Pons (tissue), 1 donor: ENCODE measurements at regions not wholly inside any gene's neighbourhood (a gene's known extent, or its start where the extent isn't known, plus 50 kb on each side); places are given as distances from the start of the nearest gene placed in this dataset.

Experiments used
- DNase-seq: peaks from one replicate; pipeline ENCODE4 v3.0.0-alpha.2; 2016; ENCODE audit warnings: low spot score

DNA sequence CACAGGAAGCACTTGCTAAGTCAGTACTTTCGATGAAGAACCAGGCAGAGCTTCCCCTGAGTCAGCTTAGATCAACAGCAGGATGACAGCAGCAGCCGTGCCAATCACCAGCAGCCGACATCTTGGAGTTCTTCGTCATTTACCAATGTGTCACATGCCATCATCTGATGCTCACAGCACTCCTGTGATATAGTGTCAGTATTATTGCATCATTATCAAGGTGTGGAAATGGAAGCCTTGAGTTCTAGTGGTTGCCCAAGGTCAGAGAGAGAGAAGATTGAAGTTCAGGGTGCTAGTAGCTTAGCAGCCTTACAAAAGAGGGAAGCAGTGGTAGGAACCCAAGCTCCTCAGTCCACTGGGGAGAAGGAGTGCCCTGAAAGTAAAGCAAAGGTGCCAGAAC is 331.5 kb downstream of the ZNF536 start:
- no peak for DNase-seq

DNA sequence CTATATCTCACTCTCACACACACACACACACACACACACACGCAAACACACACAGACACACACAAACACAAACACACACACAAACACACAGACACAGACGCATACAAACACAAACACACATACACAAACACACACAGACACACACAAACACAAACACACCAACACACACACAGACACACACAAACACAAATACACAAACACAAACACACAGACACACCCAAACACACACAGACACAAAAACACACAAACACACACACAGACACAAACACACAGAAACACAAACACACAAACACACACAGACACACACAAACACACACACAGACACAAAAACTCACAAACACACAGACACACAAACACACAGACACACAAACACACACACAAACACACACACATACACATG is 329.0 kb downstream of the ZNF536 start:
- no peak for DNase-seq

DNA sequence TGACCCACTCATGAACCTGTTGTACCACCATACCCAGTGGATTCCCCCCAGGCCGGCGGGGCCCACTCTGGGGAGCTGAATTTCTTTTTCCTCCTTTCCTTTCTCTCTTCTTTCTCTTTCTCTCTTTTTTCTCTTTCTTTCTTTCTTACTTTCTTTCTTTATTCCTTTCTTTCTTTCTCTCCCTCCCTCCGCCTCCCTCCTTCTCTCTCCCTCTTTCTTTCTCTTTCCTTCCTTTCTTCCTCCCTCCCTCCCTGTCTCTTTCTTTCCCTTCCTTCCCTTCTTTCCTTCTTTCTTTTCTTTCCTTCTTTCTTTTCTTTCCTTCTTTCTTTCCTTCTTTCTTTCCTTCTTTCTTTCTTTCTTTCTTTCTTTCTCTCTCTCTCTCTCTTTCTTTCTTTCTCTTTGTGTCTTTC is 327.7 kb downstream of the ZNF536 start:
- no peak for DNase-seq

DNA sequence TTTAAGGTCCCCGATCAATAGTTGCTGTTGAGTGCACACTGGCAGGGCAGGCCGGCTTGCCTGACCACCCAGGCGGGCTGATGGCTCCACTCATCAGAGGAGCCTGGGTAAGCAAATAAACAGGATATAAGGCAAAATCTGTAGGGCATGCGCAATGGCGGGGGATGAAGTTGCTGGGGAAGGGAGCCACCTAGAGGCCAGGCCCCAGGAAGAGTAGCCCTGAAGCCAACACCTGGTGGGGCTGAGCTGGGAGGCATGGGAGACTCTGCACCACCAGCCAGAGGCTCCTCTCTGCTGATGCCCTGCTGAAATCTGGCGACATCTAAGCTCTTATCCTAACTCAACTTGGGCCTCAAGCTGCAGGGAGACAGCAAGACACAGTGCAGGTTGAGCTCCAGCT is 324.3 kb downstream of the ZNF536 start:
- DNase-seq = no peak

DNA sequence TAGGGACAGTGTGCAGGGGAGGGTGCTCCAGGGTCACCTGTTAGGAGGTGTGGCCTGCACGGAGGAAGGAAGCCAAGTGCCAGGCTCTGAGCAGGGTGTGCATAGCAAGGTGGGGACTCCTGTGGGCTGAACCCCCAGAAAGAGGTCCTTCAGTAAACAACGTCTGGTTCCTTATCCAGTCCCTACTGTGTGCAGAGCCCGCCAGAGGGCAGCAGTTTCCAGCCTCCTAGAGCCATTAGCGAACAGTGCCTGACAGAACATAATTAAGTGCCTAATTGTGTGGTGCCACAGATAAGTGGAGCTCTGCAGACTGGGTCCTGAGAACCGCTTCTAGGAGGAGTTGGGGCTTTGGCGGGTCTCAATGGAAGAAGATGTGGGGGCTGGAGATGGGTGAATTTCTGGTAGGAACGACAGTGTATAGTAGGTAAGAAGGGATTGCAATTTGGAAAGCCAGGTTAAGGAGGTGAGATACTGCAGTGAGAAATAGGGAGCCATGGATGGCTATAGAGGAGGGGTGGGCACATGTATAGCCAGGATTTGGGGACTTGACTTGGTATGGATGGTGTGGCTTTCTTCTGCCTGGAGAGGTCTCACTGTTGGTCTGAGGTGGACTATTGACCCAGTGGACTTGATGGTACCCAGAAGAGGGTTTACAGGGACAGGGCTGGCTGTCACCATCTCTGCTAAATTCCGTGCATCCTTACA is 323.1 kb downstream of the ZNF536 start:
- no peak for DNase-seq

DNA sequence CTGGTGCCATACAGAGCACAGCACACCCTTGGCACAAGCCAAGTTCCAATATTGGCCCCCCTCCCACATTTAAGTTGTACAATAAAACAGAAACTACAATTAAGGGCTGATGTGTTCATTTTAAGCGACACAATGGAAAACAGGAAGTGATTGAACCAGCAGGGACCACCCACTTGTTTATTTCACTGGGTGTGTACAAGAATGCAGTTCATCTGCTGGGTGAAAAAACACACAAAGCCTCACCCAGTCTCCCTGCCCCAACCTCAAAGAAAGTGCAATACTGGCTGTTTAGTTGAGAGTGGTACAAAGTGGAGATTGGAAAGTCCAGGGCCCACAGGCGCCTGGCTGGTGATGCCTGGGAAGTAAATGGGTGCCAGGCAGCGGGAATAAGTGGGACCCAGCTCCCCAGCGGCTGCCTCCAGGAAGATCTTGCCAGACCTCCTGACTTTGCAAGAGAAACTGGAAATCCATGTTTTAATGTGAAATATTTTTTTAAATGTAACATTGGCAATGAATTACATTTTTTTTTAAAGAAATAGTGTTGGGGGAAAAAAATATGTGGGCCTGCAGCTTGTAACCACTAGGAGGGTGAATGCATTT is 322.1 kb downstream of the ZNF536 start:
- no peak for DNase-seq

DNA sequence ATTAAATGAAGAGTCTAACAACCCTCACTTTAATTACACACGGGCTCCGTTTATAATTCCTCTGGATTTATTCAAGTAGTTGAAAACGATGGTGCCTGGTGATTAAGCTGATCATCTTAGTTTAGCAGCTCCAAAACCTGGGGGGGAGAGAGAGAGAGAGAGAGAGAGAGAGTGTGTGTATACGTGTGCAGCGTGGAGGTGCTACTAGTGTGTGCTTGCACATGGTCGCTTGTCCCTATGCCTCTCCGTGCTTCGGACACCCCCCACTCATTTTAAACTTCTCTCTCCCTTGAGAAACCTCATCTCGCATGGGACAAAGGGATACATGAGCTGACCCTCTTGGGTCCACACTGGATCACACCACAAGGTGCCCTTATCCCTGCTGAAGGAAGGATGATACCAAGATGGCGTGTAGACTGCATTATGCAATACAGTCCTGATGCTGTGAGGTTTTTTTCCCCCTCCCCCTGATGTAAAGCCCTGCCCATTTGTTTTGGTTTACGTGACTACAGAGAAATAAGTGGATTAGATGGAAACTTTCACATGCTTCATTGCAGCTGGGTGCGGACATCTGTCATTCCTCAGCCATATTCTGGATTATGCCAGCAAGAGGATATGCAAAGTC is 320.8 kb downstream of the ZNF536 start:
- DNase-seq = no peak

DNA sequence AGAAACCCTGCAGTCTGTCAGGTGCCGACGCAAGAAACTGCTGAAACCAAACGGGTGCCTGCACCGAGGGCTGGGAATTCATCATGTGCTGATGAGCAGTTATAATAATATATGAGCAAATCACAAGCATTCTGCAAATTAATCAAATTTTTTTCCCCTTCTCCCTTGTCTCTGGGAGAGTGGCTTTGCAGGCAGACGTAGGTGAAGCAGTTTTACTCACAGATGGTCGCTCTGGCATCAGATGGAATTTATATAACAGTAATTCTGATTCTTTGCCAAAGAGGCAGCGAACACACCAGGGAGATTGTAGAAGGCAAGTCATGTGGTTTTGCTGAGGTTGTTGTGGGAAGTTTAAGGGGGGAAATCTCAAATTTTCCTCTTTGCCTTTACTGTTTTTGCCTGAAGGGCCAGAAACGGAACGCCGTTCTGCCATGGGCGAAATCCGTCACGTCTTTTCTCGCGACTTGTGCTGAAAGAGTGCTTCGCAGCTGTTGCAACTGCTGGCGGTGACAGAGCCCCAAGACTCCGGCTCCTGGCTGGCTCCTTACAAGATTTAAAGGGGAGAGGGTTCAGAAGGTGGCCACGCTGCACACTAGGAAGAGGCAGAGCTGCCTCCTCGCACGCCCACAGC is 320.1 kb downstream of the ZNF536 start:
- peak; percentile 41 for DNase-seq

DNA sequence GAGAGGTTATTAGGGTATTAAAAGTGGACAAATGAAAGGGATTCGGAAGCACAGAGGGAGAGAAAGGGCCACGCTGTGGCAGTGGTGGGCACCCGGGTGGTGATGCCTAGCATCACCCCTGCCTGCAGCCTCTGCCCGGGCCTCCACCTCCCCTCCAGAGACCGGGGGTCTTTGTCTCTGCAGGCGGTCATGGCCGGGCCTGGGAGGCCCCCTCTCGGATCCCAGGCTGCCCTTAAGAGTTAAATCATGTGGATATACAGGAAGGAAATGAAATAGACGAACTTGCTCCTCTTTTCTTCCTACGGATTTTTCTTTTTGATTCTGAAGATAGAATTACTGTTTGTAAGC is 319.6 kb downstream of the ZNF536 start:
- no peak for DNase-seq

DNA sequence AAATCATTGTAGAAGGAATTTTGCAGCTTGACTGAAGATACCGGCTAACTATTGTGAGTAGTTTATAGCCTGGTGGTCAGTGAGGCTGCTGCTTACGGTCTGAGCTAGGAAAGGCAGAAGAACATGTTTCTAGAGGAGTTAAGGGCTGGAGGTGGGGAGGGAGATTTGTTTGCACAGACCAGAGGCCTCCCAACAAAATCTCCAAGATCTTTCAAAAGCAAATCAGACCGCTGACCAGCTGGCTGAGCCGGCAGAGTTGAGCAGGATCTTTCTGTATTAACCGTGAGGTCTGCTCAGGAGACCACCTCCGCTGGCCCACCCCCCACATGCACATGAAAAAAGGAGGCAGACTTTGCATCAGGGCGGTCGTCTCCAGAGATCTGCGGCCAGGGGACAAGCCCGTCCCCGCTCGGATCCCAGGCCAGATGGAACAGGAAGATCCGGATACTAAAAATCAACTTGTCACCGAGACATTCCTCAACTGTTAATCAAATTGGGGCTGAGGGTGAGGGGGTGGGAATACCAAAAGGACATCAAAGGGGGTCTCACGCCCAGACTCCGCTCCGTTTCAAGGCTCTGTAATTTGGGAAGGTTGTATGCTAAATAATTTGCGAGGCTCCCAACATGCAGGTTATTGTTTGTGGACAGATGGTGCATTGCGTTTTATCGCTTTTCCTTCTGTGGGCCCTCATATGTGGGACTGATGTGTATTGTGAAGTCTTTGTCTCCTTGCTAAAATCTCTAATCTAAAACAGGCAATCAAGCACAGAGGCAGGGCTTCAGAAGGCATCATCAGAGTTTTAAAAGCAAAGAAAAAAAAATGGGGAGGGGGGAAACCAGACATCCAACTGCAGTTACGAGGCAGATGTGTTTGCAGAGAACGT is 319.0 kb downstream of the ZNF536 start:
- no peak for DNase-seq

DNA sequence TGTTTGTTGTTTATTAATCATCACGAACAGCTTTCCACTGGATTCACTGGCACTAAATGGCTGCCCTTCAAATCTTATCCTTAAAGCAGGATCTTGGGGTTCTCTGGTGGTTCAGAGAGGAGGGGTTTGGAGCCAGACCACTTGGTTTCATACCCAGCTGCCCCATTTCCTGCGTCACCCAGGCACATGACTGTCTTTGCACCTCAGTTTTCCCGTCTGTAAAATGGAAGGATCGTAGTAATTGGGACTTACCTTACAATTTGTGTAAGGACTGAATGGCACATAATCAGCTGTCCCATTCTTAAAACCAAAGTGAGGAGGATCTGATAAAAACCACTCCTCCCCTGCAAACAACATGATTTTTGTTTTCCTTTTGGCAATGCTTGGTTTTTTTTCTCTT is 318.3 kb downstream of the ZNF536 start:
- no peak for DNase-seq

DNA sequence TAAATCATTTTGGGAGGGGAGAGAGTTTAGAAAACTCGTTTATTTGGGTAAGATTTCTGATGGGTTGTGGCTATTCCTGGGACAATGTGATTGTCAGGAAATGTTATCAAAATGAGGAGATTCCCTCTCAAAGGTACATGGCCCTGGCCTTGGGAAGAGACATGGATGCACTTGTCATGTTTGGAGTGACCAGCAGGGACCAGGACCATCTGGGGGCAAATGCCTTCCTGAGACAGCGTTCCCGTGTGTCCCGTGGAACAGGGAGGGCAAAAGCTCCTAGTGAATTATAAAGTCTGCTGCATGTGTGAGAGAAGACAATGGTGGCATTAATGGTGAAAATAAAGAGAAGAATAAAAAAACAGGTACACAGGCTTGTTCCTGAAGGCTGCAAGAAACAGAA is 317.3 kb downstream of the ZNF536 start:
- no peak for DNase-seq

DNA sequence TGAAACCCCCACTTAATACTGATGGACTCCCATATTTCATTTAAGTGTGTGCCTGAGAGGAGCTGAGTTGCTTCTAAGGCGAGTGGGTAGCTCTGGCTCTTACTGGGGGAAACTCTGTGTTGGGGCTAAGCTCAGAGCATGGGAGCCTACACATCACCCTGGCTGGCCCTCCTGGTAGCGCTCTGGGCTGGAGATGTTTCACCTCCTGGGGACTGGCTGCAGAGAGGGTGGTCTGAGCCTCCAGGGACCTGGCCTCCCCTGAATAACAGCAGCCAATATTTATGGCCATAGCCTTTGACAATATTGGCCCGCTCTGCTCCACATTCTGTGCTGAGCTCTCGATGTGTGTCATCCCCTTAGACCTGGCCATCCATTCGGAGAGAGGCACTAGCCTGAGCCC is 316.5 kb downstream of the ZNF536 start:
- DNase-seq = no peak

DNA sequence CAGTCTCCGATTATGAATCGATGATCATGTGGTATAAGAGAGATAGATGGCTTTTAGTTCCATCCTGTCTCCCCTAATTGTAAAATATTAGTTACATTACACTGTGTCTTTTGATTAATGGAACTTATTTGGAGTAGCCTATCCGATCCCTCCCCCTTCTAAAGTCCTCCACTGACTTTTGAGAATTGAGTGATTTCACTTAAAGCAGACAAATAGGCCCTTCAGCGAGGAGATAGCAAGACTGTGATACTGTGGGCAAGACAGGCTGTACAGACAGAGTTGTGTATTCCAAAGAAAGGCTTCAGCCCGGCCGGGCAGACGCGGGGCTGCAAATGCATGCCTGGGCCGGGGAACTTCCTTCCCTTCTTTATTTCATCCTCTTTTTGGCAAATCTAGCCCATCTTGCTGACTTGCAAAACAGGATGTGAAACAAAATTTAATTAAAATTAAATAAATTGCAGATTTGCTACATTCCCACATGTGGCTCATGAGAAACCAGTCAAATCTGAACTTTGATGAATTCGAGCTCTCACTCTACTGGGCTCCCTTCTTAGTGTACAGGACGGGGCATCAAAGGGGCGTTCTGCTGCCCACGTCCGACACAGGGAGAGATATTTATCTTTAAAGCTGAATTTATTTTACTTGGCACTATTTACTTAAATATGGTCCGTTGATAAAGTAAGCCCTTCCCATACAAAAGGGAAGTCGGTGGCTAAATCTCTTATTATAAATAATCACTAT is 314.8 kb downstream of the ZNF536 start:
- no peak for DNase-seq

DNA sequence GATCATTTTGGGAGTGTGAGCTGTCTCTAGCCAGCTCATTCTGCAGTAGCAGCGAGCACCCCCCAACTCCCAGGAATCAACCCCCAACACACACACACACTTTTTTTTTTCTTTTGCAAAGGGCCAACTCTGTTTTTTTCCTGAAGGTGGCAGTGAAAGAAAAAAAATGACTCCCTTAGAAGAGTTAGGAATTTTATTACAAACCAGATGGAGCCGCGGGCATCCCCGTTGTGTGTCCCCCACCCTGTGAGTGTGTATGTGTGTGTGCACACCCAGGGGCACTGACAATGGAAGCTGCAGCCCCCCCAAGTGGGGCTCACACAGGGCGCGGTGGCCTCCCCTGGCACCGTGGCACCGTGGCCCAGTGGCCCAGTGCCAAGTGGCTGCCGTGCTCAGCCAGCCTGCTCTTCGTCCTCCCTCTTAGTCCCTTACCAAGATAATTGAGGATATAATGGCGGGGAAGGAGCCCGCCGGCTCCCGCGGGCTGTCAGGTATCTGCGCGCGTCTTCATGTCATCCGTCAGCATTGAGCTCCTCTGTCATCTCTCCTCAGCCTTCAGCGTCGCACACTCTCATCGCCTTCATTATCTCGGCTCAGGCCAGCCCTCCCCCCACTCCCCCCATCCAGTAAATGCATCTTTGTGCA is 314.1 kb downstream of the ZNF536 start:
- DNase-seq = no peak

DNA sequence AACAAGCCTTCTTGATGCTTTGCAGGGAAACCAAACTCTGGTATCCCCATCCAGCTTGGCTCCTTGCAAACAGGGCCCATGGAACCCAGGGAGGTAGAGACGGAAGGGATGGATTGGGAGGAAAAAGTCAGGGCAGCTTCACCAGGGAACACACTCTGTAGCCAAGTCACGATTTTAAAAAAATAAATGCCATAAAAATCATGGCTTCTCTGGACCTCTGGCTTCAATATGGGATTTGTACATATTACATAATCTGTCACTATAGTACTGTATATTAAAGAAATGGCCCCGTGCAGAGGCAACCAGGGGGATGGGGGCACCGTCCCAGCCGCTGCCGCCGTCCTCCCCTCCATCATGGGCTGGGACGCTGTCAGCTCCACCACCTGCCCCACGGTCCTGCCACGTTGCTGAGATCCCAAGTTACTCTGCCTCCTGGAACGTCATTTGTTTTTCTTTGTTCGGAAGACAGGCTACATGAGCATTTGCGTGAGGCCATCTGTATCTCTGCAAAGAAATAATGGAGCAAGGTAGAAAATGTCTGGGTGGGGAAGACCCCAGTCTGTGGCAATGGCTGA is 313.3 kb downstream of the ZNF536 start:
- no peak for DNase-seq

DNA sequence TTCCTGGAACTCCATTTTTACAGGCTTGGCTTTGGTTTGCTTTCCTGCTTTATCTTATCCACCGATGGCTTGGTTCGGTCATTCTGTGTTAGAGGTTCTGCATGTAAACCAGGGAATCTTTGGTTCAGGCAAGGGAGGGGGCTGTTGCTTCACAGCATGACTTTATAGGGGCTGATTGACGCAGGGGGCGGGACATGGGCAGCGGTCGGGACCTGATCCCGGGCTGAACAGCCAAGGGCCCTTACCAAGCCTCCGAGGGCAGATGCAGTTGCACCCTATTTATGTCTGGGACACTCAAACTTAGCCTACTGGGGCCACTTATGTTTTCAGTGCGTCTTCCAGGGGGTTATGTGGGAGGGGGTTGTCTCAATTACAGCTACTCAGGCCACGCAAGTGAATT is 312.4 kb downstream of the ZNF536 start:
- DNase-seq = no peak

DNA sequence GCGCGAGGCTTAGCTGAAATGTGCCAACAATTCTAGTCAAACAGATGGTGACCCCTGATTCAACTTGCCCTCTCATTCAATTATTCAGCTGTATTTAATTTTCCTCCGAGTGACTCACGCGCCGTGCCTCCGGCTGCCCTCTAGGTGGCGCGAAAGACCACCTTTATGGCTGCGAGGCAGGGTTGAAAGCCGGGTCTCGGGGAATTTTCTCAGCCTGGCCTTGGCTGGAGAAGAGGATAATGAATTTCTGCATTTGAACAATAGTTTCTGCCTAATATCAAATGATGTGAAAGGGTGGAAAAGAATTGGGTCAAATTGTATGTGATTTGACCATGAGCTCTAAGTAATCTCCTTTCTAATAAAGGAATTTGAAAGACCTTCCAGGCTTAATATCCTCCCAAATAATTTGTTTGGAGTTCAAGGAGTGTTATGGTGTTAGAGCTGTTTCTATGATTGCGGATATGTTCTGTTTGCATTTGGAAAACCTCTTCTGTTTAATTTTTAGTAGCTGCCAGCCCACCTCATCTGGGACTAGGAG is 310.9 kb downstream of the ZNF536 start:
- peak; percentile 64 for DNase-seq

DNA sequence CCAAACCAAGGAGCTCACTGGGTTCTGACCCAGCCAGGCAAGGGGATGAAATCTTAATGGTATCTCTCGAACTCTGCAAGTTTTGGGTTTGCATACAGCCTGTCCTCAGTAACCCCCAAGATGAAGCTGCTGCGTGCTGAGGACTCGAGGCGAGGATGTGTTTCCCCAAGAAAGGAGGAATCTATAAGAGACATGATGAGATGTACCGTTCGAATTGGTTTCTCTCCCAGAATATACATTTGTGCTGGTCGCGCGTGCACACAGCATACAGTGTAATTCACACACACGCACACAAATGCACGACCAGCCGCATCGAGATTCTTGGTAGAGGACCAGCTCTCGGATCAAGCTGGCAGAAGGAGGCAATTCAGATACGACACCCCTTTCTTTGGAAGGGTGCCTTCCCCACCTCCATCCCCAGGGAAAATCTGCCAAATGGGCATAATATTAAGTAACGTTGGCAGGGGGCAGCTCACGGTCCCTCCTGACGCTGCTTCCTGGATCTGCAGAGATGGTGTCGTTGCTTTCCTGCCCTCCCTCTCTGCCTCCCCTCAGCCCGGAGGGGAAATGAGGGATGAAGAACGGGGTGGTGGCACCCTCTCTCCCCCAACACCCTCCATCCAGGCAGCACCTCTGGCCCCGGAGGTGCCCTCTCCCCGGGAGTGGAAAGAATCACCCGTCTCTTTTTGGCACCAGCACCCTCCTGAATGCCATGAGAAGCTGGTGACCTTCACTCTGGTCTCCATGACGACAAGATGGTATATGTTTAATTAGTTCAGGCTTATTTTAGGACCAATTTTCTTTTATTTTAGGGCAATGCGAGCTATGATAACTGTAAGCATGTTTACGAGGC is 310.2 kb downstream of the ZNF536 start:
- DNase-seq = no peak
